ENCODE measurements at regions not wholly inside any gene's neighbourhood (a gene's known extent, or its start where the extent isn't known, plus 50 kb on each side); places are given as distances from the start of the nearest gene placed in this dataset.

DNA sequence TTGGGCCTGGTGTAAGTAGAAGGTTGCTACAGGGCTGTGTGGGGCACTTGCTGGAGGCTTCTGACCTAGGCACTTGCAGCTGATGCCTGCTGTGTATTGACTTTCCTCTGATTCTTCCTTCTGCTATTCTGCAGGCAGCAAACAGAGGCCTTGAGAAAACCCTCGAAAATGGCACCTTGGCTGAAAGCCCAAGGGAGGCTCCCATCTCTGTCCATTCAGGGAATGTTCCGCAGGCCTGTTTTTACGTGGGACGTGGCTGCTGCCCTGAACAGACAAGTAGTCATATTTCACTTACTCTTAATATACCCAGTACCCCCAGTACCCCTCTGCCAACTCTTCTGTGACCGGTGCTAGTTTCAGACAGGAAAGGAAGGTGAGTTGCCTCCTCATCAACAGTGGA lies 664.7 kb downstream of the INHBA start:
- TF ChIP-seq, protein P1, sequence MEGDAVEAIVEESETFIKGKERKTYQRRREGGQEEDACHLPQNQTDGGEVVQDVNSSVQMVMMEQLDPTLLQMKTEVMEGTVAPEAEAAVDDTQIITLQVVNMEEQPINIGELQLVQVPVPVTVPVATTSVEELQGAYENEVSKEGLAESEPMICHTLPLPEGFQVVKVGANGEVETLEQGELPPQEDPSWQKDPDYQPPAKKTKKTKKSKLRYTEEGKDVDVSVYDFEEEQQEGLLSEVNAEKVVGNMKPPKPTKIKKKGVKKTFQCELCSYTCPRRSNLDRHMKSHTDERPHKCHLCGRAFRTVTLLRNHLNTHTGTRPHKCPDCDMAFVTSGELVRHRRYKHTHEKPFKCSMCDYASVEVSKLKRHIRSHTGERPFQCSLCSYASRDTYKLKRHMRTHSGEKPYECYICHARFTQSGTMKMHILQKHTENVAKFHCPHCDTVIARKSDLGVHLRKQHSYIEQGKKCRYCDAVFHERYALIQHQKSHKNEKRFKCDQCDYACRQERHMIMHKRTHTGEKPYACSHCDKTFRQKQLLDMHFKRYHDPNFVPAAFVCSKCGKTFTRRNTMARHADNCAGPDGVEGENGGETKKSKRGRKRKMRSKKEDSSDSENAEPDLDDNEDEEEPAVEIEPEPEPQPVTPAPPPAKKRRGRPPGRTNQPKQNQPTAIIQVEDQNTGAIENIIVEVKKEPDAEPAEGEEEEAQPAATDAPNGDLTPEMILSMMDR (IDR thresholded peaks at IDR 0.05): no peak
- TF ChIP-seq POLR2A (IDR thresholded peaks at IDR 0.05): no peak
